Muscle layer of colon (tissue), 2 donors: ENCODE measurements at regions not wholly inside any gene's neighbourhood (a gene's known extent, or its start where the extent isn't known, plus 50 kb on each side); places are given as distances from the start of the nearest gene placed in this dataset.

Experiments used
- H3K27ac ChIP-seq: one replicate; pipeline ENCODE4 v1.7.0; 2013; ENCODE audit warnings: low read depth, mild to moderate bottlenecking, low read length, moderate library complexity
- H3K27me3 ChIP-seq, 2 donors: one replicate each; pipeline ENCODE4 v1.7.0; 2013; ENCODE audit warnings: low read length in 2 of 2, mild to moderate bottlenecking in 2 of 2; ENCODE audit not compliant: insufficient read depth in 2 of 2, control insufficient read depth in 1 of 2
- H3K36me3 ChIP-seq: one replicate; pipeline ENCODE4 v1.7.0; 2013; ENCODE audit warnings: mild to moderate bottlenecking, low read length; ENCODE audit not compliant: insufficient read depth
- H3K4me1 ChIP-seq: one replicate; pipeline ENCODE4 v1.7.0; 2013; ENCODE audit warnings: mild to moderate bottlenecking, low read length; ENCODE audit not compliant: insufficient read depth
- H3K4me3 ChIP-seq, 2 donors: one replicate each; pipeline ENCODE4 v1.7.0; 2013; ENCODE audit warnings: low read length in 2 of 2, low read depth in 1 of 2, mild to moderate bottlenecking in 1 of 2, moderate library complexity in 1 of 2
- H3K9ac ChIP-seq: one replicate; pipeline ENCODE4 v1.7.0; 2013; ENCODE audit warnings: low read length
- H3K9me3 ChIP-seq: one replicate; pipeline ENCODE4 v1.7.0; 2013; ENCODE audit warnings: mild to moderate bottlenecking, low read length
- donor health status: abdominal sarcoma.
- donor health status: Adenocarcinoma of cecum.

GRCh38 chr10:36688717-36689116, 436.7 kb upstream of the ANKRD30A start:
- Histone ChIP-seq H3K9ac (no peak overlapping the region), H3K36me3 (no peaks in the 10 kb centered on the region), H3K4me1 (no peaks in the 10 kb centered on the region), H3K9me3 (no peaks in the 10 kb centered on the region), H3K4me3 (no peak overlapping the region), H3K27me3 (no peaks in the 10 kb centered on the region), H3K27ac (no peak overlapping the region)

GRCh38 chr10:36683421-36683820, 442.0 kb upstream of the ANKRD30A start:
- Histone ChIP-seq H3K36me3 (no peaks in the 10 kb centered on the region), H3K4me1 (no peaks in the 10 kb centered on the region), H3K4me3 (no peak overlapping the region), H3K27me3 (no peaks in the 10 kb centered on the region), H3K9ac (no peak overlapping the region), H3K27ac (no peak overlapping the region), H3K9me3 (no peaks in the 10 kb centered on the region)

GRCh38 chr10:36681751-36682632, 443.4 kb upstream of the ANKRD30A start:
- Histone ChIP-seq H3K4me1 (peaks cover 5% of the 10 kb centered on the region), H3K4me3 (no peak overlapping the region), H3K9ac (no peak overlapping the region), H3K36me3 (no peaks in the 10 kb centered on the region), H3K27ac (no peak overlapping the region), H3K27me3 (no peaks in the 10 kb centered on the region), H3K9me3 (no peaks in the 10 kb centered on the region)

GRCh38 chr10:36679554-36679953, 445.8 kb upstream of the ANKRD30A start:
- Histone ChIP-seq H3K9me3 (no peaks in the 10 kb centered on the region), H3K4me1 (peaks cover 18% of the 10 kb centered on the region), H3K27me3 (no peaks in the 10 kb centered on the region), H3K9ac (no peak overlapping the region), H3K4me3 (no peak overlapping the region), H3K27ac (no peak overlapping the region), H3K36me3 (no peaks in the 10 kb centered on the region)

GRCh38 chr10:36677431-36677768, 448.0 kb upstream of the ANKRD30A start:
- no peak overlapping the region for H3K27ac ChIP-seq
- no peaks in the 10 kb centered on the region for H3K9me3 ChIP-seq
- no peak overlapping the region for H3K9ac ChIP-seq
- no peak overlapping the region for H3K4me3 ChIP-seq
- peaks cover 18% of the 10 kb centered on the region for H3K4me1 ChIP-seq
- no peaks in the 10 kb centered on the region for H3K36me3 ChIP-seq
- no peaks in the 10 kb centered on the region for H3K27me3 ChIP-seq

GRCh38 chr10:36676756-36677430, 448.5 kb upstream of the ANKRD30A start:
- Histone ChIP-seq H3K4me3 (no peak overlapping the region), H3K36me3 (no peaks in the 10 kb centered on the region), H3K9me3 (no peaks in the 10 kb centered on the region), H3K9ac (no peak overlapping the region), H3K27ac (no peak overlapping the region), H3K27me3 (no peaks in the 10 kb centered on the region), H3K4me1 (peaks cover 18% of the 10 kb centered on the region)

GRCh38 chr10:36676321-36676720, 449.1 kb upstream of the ANKRD30A start:
- Histone ChIP-seq H3K27me3 (no peaks in the 10 kb centered on the region), H3K9ac (no peak overlapping the region), H3K4me3 (no peak overlapping the region), H3K9me3 (no peaks in the 10 kb centered on the region), H3K27ac (no peak overlapping the region), H3K36me3 (no peaks in the 10 kb centered on the region), H3K4me1 (peaks cover 18% of the 10 kb centered on the region)

- H3K4me1 ChIP-seq = peaks cover 18% of the 10 kb centered on the region
- no peak overlapping the region for H3K27ac ChIP-seq
- no peak overlapping the region for H3K4me3 ChIP-seq
- no peaks in the 10 kb centered on the region for H3K9me3 ChIP-seq
- H3K9ac ChIP-seq = no peak overlapping the region
- no peaks in the 10 kb centered on the region for H3K27me3 ChIP-seq
- H3K36me3 ChIP-seq = no peaks in the 10 kb centered on the region
Measured at GRCh38 chr10:36675458-36675880, 449.9 kb upstream of the ANKRD30A start.

GRCh38 chr10:36671607-36672006, 453.8 kb upstream of the ANKRD30A start:
- no peaks in the 10 kb centered on the region for H3K27me3 ChIP-seq
- no peak overlapping the region for H3K9ac ChIP-seq
- H3K27ac ChIP-seq = no peak overlapping the region
- no peak overlapping the region for H3K4me3 ChIP-seq
- no peaks in the 10 kb centered on the region for H3K9me3 ChIP-seq
- no peaks in the 10 kb centered on the region for H3K36me3 ChIP-seq
- peaks cover 18% of the 10 kb centered on the region for H3K4me1 ChIP-seq

- H3K4me3 ChIP-seq = no peak overlapping the region
- no peaks in the 10 kb centered on the region for H3K9me3 ChIP-seq
- no peak overlapping the region for H3K27ac ChIP-seq
- H3K36me3 ChIP-seq = no peaks in the 10 kb centered on the region
- no peaks in the 10 kb centered on the region for H3K27me3 ChIP-seq
- H3K9ac ChIP-seq = no peak overlapping the region
- peaks cover 11% of the 10 kb centered on the region for H3K4me1 ChIP-seq
Measured at GRCh38 chr10:36670621-36671402, 454.6 kb upstream of the ANKRD30A start.

- Histone ChIP-seq H3K9me3 (no peaks in the 10 kb centered on the region), H3K9ac (no peak overlapping the region), H3K4me3 (no peak overlapping the region), H3K4me1 (peaks cover 8% of the 10 kb centered on the region), H3K27me3 (no peaks in the 10 kb centered on the region), H3K36me3 (no peaks in the 10 kb centered on the region), H3K27ac (no peak overlapping the region)
Measured at GRCh38 chr10:36669615-36670352, 455.6 kb upstream of the ANKRD30A start.
